IMR-90 (cell line): ENCODE measurements at regions not wholly inside any gene's neighbourhood (a gene's known extent, or its start where the extent isn't known, plus 50 kb on each side); places are given as distances from the start of the nearest gene placed in this dataset.

Experiments used
- ATAC-seq: fragments of 200-7000 bp; cut with Tn5 transposase; 2 replicates; pipeline ENCODE4 v1.9.1; 2020; ENCODE audit warnings: low read depth, mild to moderate bottlenecking, moderate library complexity
- BruUV-seq: library from RNA; stranded (reverse); fragments of 400-500 nt; replicated peaks from 2 replicates; lab custom pipeline; 2021; lab: Mats Ljungman, UMichigan
- CTCF ChIA-PET: fragments of 300-600 bp; formaldehyde crosslinking; extraction: SDS; loops from one replicate; lab custom pipeline; 2021; ENCODE audit warnings: antibody characterized with exemption; lab: Yijun Ruan, JAX
- POLR2A ChIA-PET: fragments of 300-600 bp; sonication (Branson Sonifier 250); formaldehyde crosslinking; loops from one replicate; lab custom pipeline; 2022; ENCODE audit warnings: antibody characterized with exemption; ENCODE audit not compliant: unreplicated experiment; lab: Charles Lee
- DNase-seq: peaks from one replicate; pipeline ENCODE4 v3.0.0; 2013
- H2AFZ ChIP-seq: replicated peaks from 2 replicates; pipeline ENCODE3; 2013; ENCODE audit warnings: low read length, mild to moderate bottlenecking; ENCODE audit not compliant: poor library complexity
- H2AK5ac ChIP-seq: 2 replicates; pipeline ENCODE4 v1.6.1; 2013; ENCODE audit warnings: low read depth, low read length, inconsistent platforms
- H2AK9ac ChIP-seq: replicated peaks from 2 replicates; pipeline ENCODE3; 2013; ENCODE audit warnings: mild to moderate bottlenecking, low read depth, low read length, moderate library complexity; ENCODE audit not compliant: poor library complexity
- H2BK120ac ChIP-seq: 2 replicates; pipeline ENCODE4 v1.6.1; 2013; ENCODE audit warnings: low read depth, low read length, inconsistent platforms
- H2BK15ac ChIP-seq: 3 replicates; pipeline ENCODE4 v1.6.1; 2013; ENCODE audit warnings: low read depth, low read length, inconsistent platforms
- H2BK20ac ChIP-seq: 2 replicates; pipeline ENCODE4 v1.6.1; 2013; ENCODE audit warnings: low read depth, mild to moderate bottlenecking, inconsistent platforms, low read length, moderate library complexity
- H2BK5ac ChIP-seq: 2 replicates; pipeline ENCODE4 v1.6.1; 2013; ENCODE audit warnings: mild to moderate bottlenecking, low read depth, low read length, inconsistent platforms; ENCODE audit not compliant: poor library complexity, severe bottlenecking
- H3K14ac ChIP-seq: replicated peaks from 2 replicates; pipeline ENCODE4 v1.6.1; 2013; ENCODE audit warnings: low read depth, low read length, inconsistent platforms
- H3K18ac ChIP-seq: 2 replicates; pipeline ENCODE4 v1.6.1; 2013; ENCODE audit warnings: low read depth, low read length, control low read depth
- H3K23ac ChIP-seq: 2 replicates; pipeline ENCODE4 v1.6.1; 2013; ENCODE audit warnings: low read depth, low read length, inconsistent platforms
- H3K27ac ChIP-seq: 2 replicates; pipeline ENCODE4 v1.5.1; 2013; ENCODE audit warnings: mild to moderate bottlenecking, control low read depth, low read length; ENCODE audit not compliant: insufficient read depth
- H3K27me3 ChIP-seq: 2 replicates; pipeline ENCODE4 v1.6.1; 2013; ENCODE audit warnings: low read length; ENCODE audit not compliant: control insufficient read depth, insufficient read depth
- H3K36me3 ChIP-seq: 2 replicates; pipeline ENCODE4 v1.6.1; 2013; ENCODE audit warnings: low read length, mixed read lengths; ENCODE audit not compliant: control insufficient read depth, insufficient read depth
- H3K4ac ChIP-seq: 2 replicates; pipeline ENCODE4 v1.6.1; 2013; ENCODE audit warnings: low read depth, low read length, inconsistent platforms
- H3K4me1 ChIP-seq: 2 replicates; pipeline ENCODE4 v1.6.1; 2013; ENCODE audit warnings: low read length, mixed read lengths; ENCODE audit not compliant: control insufficient read depth, insufficient read depth
- H3K4me2 ChIP-seq: 2 replicates; pipeline ENCODE4 v1.6.1; 2013; ENCODE audit warnings: low read depth, mild to moderate bottlenecking, control low read depth, low read length, moderate library complexity
- H3K4me3 ChIP-seq: 2 replicates; pipeline ENCODE4 v1.5.1; 2013; ENCODE audit warnings: low read depth, mild to moderate bottlenecking, control low read depth, low read length, moderate library complexity; ENCODE audit not compliant: insufficient read depth
- H3K56ac ChIP-seq: 2 replicates; pipeline ENCODE4 v1.6.1; 2013; ENCODE audit warnings: low read length, inconsistent platforms; ENCODE audit not compliant: insufficient read depth; ENCODE audit errors: extremely low read depth
- H3K79me1 ChIP-seq, 2 experiments: 2 replicates each; pipeline ENCODE4 v1.6.1; 2013; ENCODE audit warnings: low read length in 2 of 2, inconsistent platforms in 1 of 2, low read depth in 1 of 2
- H3K9ac ChIP-seq: 2 replicates; pipeline ENCODE4 v1.6.1; 2013; ENCODE audit warnings: low read depth, low read length, control low read depth
- H3K9me1 ChIP-seq: 2 replicates; pipeline ENCODE4 v1.6.1; 2013; ENCODE audit warnings: low read length, inconsistent platforms; ENCODE audit not compliant: insufficient read depth
- H3K9me3 ChIP-seq: 2 replicates; pipeline ENCODE4 v1.6.1; 2013; ENCODE audit warnings: low read length; ENCODE audit not compliant: control insufficient read depth, insufficient read depth
- H4K20me1 ChIP-seq: 2 replicates; pipeline ENCODE4 v1.6.1; 2013; ENCODE audit warnings: low read length, inconsistent platforms; ENCODE audit not compliant: insufficient read depth
- H4K5ac ChIP-seq: 2 replicates; pipeline ENCODE4 v1.6.1; 2013; ENCODE audit warnings: mild to moderate bottlenecking, low read depth, low read length, control low read depth
- H4K8ac ChIP-seq, 2 experiments: 2 replicates each; pipeline ENCODE4 v1.6.1; 2013; ENCODE audit warnings: low read depth in 2 of 2, low read length in 2 of 2, control low read depth in 1 of 2, inconsistent platforms in 1 of 2
- H4K91ac ChIP-seq: 2 replicates; pipeline ENCODE4 v1.6.1; 2013; ENCODE audit warnings: low read depth, low read length, inconsistent platforms; ENCODE audit not compliant: insufficient read depth
- BHLHE40 ChIP-seq: fragments of 150-350 bp; IDR thresholded peaks from 2 replicates; pipeline ENCODE4 v1.6.1; 2016; ENCODE audit warnings: mild to moderate bottlenecking, low read depth, low read length
- CEBPB ChIP-seq: IDR thresholded peaks from 2 replicates; pipeline ENCODE4 v1.6.1; 2012; ENCODE audit warnings: low read depth, low read length, improper control_type of control experiment
- CHD1 ChIP-seq: IDR thresholded peaks from 2 replicates; pipeline ENCODE4 v1.6.1; 2012; ENCODE audit warnings: low read depth, low read length, improper control_type of control experiment
- CTCF ChIP-seq: conservative IDR thresholded peaks from 2 replicates; pipeline ENCODE4 v1.5.1; 2012; ENCODE audit warnings: mild to moderate bottlenecking, low read depth, low read length, improper control_type of control experiment
- ELK1 ChIP-seq: fragments of 150-350 bp; IDR thresholded peaks from 2 replicates; pipeline ENCODE4 v1.6.1; 2016; ENCODE audit warnings: low read depth, mild to moderate bottlenecking, low read length, moderate library complexity, borderline replicate concordance
- FOS ChIP-seq: fragments of 150-350 bp; IDR thresholded peaks from 2 replicates; pipeline ENCODE4 v1.6.1; 2016; ENCODE audit warnings: low read depth, low read length
- MAFK ChIP-seq: IDR thresholded peaks from 2 replicates; pipeline ENCODE4 v1.6.1; 2012; ENCODE audit warnings: low read depth, low read length, improper control_type of control experiment
- MAZ ChIP-seq: IDR thresholded peaks from 2 replicates; pipeline ENCODE4 v1.6.1; 2012; ENCODE audit warnings: low read depth, mild to moderate bottlenecking, low read length, improper control_type of control experiment, moderate library complexity, borderline replicate concordance
- MXI1 ChIP-seq: IDR thresholded peaks from 2 replicates; pipeline ENCODE4 v1.6.1; 2012; ENCODE audit warnings: low read depth, mild to moderate bottlenecking, low read length, moderate library complexity, borderline replicate concordance
- NFE2L2 ChIP-seq: fragments of 150-350 bp; IDR thresholded peaks from 2 replicates; pipeline ENCODE4 v1.6.1; 2016; ENCODE audit warnings: low read depth, mild to moderate bottlenecking, low read length
- POLR2A ChIP-seq: IDR thresholded peaks from 2 replicates; pipeline ENCODE4 v1.6.1; 2012; ENCODE audit warnings: mild to moderate bottlenecking, low read depth, low read length
- RAD21 ChIP-seq: IDR thresholded peaks from 2 replicates; pipeline ENCODE4 v1.6.1; 2012; ENCODE audit warnings: low read length, improper control_type of control experiment
- RCOR1 ChIP-seq: IDR thresholded peaks from 2 replicates; pipeline ENCODE4 v1.6.1; 2012; ENCODE audit warnings: mild to moderate bottlenecking, low read length, improper control_type of control experiment; ENCODE audit not compliant: insufficient replicate concordance
- RFX5 ChIP-seq: IDR thresholded peaks from 2 replicates; pipeline ENCODE4 v1.8.0; 2012; ENCODE audit warnings: low read depth, mild to moderate bottlenecking, low read length, moderate library complexity
- SMC3 ChIP-seq: fragments of 150-350 bp; IDR thresholded peaks from 2 replicates; pipeline ENCODE4 v1.6.1; 2016; ENCODE audit warnings: low read depth, mild to moderate bottlenecking, antibody characterized with exemption, low read length, moderate library complexity
- USF2 ChIP-seq: fragments of 150-350 bp; IDR thresholded peaks from 2 replicates; pipeline ENCODE4 v1.6.1; 2017; ENCODE audit warnings: mild to moderate bottlenecking, antibody characterized with exemption, low read length, low read depth
- WGBS, 2 experiments: methylation state at CpG; one replicate each; pipeline versions ENCODE4 v1.1.5 to v1.1.7; 2013; ENCODE audit warnings: missing lambda C conversion rate in 2 of 2; ENCODE audit not compliant: insufficient read length in 1 of 2; ENCODE audit errors: extremely low coverage in 2 of 2; 5-methylcytosine and 5-hydroxymethylcytosine counted together
- dilution Hi-C: fragments of 300-500 bp; cut with HindIII; formaldehyde crosslinking; loops from one replicate; pipeline ENCODE4 v1.14.3; 2018; ENCODE audit warnings: low sequenced_read_pairs; ENCODE audit not compliant: unreplicated experiment
- in situ Hi-C: fragments of 300-500 bp; cut with MboI; formaldehyde crosslinking; loops from 3 replicates; pipeline ENCODE4 v1.14.3; 2019; ENCODE audit warnings: low sequenced_read_pairs, inconsistent platforms, mixed read lengths
- intact Hi-C: fragments of 100-400 bp; cut with micrococcal nuclease; formaldehyde crosslinking; loops from 2 replicates; pipeline ENCODE4 v1.10.0; 2022

GRCh38 chr1:209230314-209230713 lies 353.2 kb upstream of the CAMK1G start:
- no peak overlapping the region for H3K14ac ChIP-seq
- no peak overlapping the region for H4K91ac ChIP-seq
- intact Hi-C loops (no loop called here), dilution Hi-C loops (no loop called here), in situ Hi-C loops (no loop called here)
- no peak for ATAC-seq
- TF ChIP-seq CTCF = no peak
- no peak for TF ChIP-seq ELK1
- TF ChIP-seq CHD1 = no peak
- no peak for TF ChIP-seq NFE2L2
- TF ChIP-seq USF2 = no peak
- no peak for TF ChIP-seq SMC3
- no peak for TF ChIP-seq MAFK
- no peak for TF ChIP-seq MXI1
- no peak for TF ChIP-seq MAZ
- TF ChIP-seq CEBPB = no peak
- no peak for TF ChIP-seq RFX5
- no peak for TF ChIP-seq RCOR1
- no peak for TF ChIP-seq POLR2A
- no peak for TF ChIP-seq FOS
- no peak for TF ChIP-seq BHLHE40
- TF ChIP-seq RAD21 = no peak
- no CpG with 5 or more reads among the region's 1 CpG for WGBS, 2 experiments
- no peak overlapping the region for H2BK5ac ChIP-seq
- H3K36me3 ChIP-seq = no peaks in the 10 kb centered on the region
- H2AK9ac ChIP-seq = no peak overlapping the region
- H3K27me3 ChIP-seq = no peaks in the 10 kb centered on the region
- no peaks in the 10 kb centered on the region for H4K20me1 ChIP-seq
- H3K4ac ChIP-seq = no peak overlapping the region
- no peak overlapping the region for H4K8ac ChIP-seq
- H3K9me1 ChIP-seq = no peaks in the 10 kb centered on the region
- H2AK5ac ChIP-seq = no peak overlapping the region
- BruUV-seq = no TSS peak
- H3K23ac ChIP-seq = no peak overlapping the region
- no peak overlapping the region for H3K18ac ChIP-seq
- H3K4me1 ChIP-seq = no peaks in the 10 kb centered on the region
- DNase-seq = no peak
- no peak overlapping the region for H3K9ac ChIP-seq
- no peaks in the 10 kb centered on the region for H3K79me1 ChIP-seq
- H2BK120ac ChIP-seq = no peak overlapping the region
- peaks cover 5% of the 10 kb centered on the region; the same call in 1 of the 2 replicates for H3K9me3 ChIP-seq
- no peak overlapping the region for H3K56ac ChIP-seq
- H2BK20ac ChIP-seq = no peak overlapping the region
- no peak overlapping the region for H3K27ac ChIP-seq
- no peak overlapping the region for H2AFZ ChIP-seq
- H3K4me2 ChIP-seq = no peak overlapping the region
- H3K4me3 ChIP-seq = no peak overlapping the region
- H2BK15ac ChIP-seq = no peak overlapping the region
- ChIA-PET CTCF (no interaction called here), POLR2A (no interaction called here)
- no peak overlapping the region for H4K5ac ChIP-seq
